RWPE2 (cell line): ENCODE measurements at regions not wholly inside any gene's neighbourhood (a gene's known extent, or its start where the extent isn't known, plus 50 kb on each side); places are given as distances from the start of the nearest gene placed in this dataset.

Experiments
- ATAC-seq: fragments of 200-7000 bp; cut with Tn5 transposase; 3 replicates; pipeline ENCODE4 v1.9.1; 2021; ENCODE audit warnings: low read depth
- DNase-seq: peaks from one replicate; pipeline ENCODE4 v3.0.0-alpha.2; 2020; ENCODE audit warnings: low spot score
- H3K27ac ChIP-seq: fragments of 450-650 bp; 2 replicates; pipeline ENCODE4 v1.5.1; 2017; ENCODE audit warnings: mild to moderate bottlenecking; ENCODE audit not compliant: poor library complexity, severe bottlenecking
- H3K27me3 ChIP-seq: fragments of 250-450 bp; sonication (Bioruptor Pico); 2 replicates; pipeline ENCODE4 v1.5.1; 2021; ENCODE audit warnings: mild to moderate bottlenecking, moderate library complexity; ENCODE audit not compliant: insufficient read depth, poor library complexity, severe bottlenecking
- H3K36me3 ChIP-seq: fragments of 250-450 bp; sonication (Bioruptor Pico); 2 replicates; pipeline ENCODE4 v1.5.1; 2020; ENCODE audit warnings: low read depth, mild to moderate bottlenecking, moderate library complexity
- H3K4me1 ChIP-seq: fragments of 250-450 bp; sonication (Bioruptor Pico); 2 replicates; pipeline ENCODE4 v1.5.1; 2021; ENCODE audit warnings: mild to moderate bottlenecking, moderate library complexity; ENCODE audit not compliant: insufficient read depth, poor library complexity, severe bottlenecking
- H3K4me3 ChIP-seq: fragments of 250-450 bp; sonication (Bioruptor Pico); 2 replicates; pipeline ENCODE4 v1.5.1; 2021; ENCODE audit warnings: mild to moderate bottlenecking, moderate library complexity; ENCODE audit not compliant: severe bottlenecking
- H3K9me3 ChIP-seq: fragments of 250-450 bp; sonication (Bioruptor Pico); 2 replicates; pipeline ENCODE4 v1.5.1; 2021; ENCODE audit warnings: mild to moderate bottlenecking, moderate library complexity; ENCODE audit not compliant: severe bottlenecking
- CTCF ChIP-seq: fragments of 450-650 bp; IDR thresholded peaks from one replicate; pipeline ENCODE4 v1.5.1; 2017; ENCODE audit warnings: mild to moderate bottlenecking, moderate library complexity; ENCODE audit not compliant: poor library complexity, severe bottlenecking

GRCh38 chr2:150584081-150584480 is 96.6 kb upstream of the RND3 start:
- H3K27me3 ChIP-seq, result no peaks in the 10 kb centered on the region
- TF ChIP-seq CTCF, result no peak
- H3K4me3 ChIP-seq, result no peak overlapping the region
- peaks cover 6% of the 10 kb centered on the region for H3K9me3 ChIP-seq
- H3K4me1 ChIP-seq, result peaks cover 31% of the 10 kb centered on the region
- ATAC-seq (no peak), DNase-seq (no peak)
- H3K36me3 ChIP-seq, result no peaks in the 10 kb centered on the region
- H3K27ac ChIP-seq, result no peak overlapping the region

- H3K4me3 ChIP-seq, result no peak overlapping the region
- peaks cover 16% of the 10 kb centered on the region for H3K4me1 ChIP-seq
- no peaks in the 10 kb centered on the region for H3K36me3 ChIP-seq
- H3K27ac ChIP-seq, result no peak overlapping the region
- no peak for TF ChIP-seq CTCF
- ATAC-seq, result no peak
- H3K27me3 ChIP-seq, result no peaks in the 10 kb centered on the region
- DNase-seq, result no peak
- H3K9me3 ChIP-seq, result peaks cover 9% of the 10 kb centered on the region
These were observed 94.4 kb upstream of the RND3 start for GRCh38 chr2:150581717-150582472.

GRCh38 chr2:150578481-150578880 is 91.0 kb upstream of the RND3 start:
- no peak for DNase-seq
- Histone ChIP-seq H3K27me3 (no peaks in the 10 kb centered on the region), H3K9me3 (peaks cover 9% of the 10 kb centered on the region), H3K27ac (no peak overlapping the region), H3K36me3 (no peaks in the 10 kb centered on the region), H3K4me1 (peaks cover 2% of the 10 kb centered on the region), H3K4me3 (no peak overlapping the region)
- TF ChIP-seq CTCF, result no peak
- no peak for ATAC-seq

- ATAC-seq, result no peak
- no peaks in the 10 kb centered on the region for H3K27me3 ChIP-seq
- no peak for DNase-seq
- H3K36me3 ChIP-seq, result no peaks in the 10 kb centered on the region
- peaks cover 26% of the 10 kb centered on the region for H3K4me1 ChIP-seq
- no peak overlapping the region for H3K4me3 ChIP-seq
- no peak overlapping the region for H3K27ac ChIP-seq
- no peak for TF ChIP-seq CTCF
- peaks cover 7% of the 10 kb centered on the region for H3K9me3 ChIP-seq
These were observed 88.4 kb upstream of the RND3 start for GRCh38 chr2:150575861-150576260.

- peak; percentile 37 for ATAC-seq
- Histone ChIP-seq H3K27ac (peak overlapping the region; percentile 86), H3K36me3 (no peaks in the 10 kb centered on the region), H3K27me3 (no peaks in the 10 kb centered on the region), H3K9me3 (no peaks in the 10 kb centered on the region), H3K4me3 (no peak overlapping the region), H3K4me1 (peaks cover 39% of the 10 kb centered on the region)
- TF ChIP-seq CTCF, result no peak
- DNase-seq, result no peak
These were observed 85.5 kb upstream of the RND3 start for GRCh38 chr2:150572961-150573395.
